ENCODE measurements at regions not wholly inside any gene's neighbourhood (a gene's known extent, or its start where the extent isn't known, plus 50 kb on each side); places are given as distances from the start of the nearest gene placed in this dataset.

DNA sequence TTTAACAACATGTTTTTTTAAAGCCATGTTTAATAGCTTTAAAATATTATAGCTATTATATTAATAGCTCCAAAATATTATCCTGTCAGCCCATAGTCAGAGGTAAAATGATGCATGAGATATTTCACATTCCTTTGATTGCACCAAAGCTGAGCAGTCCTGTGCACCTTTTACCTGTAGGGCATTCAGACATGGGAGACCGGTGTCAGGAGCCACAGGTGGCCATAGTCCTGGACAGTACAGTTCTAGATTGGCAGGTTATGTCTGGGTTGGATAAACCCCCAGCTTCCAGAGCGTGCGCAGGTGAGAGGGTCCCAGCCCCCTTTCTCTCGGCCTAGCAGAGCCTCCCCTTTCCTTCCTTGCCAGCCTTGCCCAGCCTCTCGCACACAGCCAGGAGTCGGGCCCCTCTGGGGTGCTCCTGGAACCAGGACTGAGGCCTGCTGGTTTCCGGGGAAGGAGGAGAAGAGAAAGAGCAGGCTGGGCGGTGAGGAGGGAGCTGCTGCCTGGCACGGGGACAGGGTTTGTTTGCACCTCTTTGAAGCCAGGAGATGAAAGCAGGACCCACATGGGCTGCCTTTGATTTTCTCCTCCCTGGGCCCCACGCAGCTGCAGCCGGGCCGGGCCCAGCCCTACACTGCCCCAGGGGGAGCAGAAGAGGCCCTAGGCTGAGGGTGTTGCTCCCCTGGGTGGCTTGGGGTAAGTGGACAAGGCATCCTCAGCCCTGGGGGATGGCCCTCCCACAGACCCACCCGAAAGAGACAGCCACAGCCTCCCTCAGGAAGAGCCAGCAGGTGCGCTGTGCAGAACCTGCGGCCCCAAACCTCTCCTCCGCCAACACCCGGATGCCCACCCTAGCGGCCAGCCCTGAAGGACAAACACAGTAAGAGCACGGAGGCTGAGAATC lies 75.2 kb upstream of the TARDBP start:
- TF ChIP-seq, protein P1, sequence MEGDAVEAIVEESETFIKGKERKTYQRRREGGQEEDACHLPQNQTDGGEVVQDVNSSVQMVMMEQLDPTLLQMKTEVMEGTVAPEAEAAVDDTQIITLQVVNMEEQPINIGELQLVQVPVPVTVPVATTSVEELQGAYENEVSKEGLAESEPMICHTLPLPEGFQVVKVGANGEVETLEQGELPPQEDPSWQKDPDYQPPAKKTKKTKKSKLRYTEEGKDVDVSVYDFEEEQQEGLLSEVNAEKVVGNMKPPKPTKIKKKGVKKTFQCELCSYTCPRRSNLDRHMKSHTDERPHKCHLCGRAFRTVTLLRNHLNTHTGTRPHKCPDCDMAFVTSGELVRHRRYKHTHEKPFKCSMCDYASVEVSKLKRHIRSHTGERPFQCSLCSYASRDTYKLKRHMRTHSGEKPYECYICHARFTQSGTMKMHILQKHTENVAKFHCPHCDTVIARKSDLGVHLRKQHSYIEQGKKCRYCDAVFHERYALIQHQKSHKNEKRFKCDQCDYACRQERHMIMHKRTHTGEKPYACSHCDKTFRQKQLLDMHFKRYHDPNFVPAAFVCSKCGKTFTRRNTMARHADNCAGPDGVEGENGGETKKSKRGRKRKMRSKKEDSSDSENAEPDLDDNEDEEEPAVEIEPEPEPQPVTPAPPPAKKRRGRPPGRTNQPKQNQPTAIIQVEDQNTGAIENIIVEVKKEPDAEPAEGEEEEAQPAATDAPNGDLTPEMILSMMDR (IDR thresholded peaks at IDR 0.05) = no peak
- no peak for TF ChIP-seq POLR2AphosphoS5 (IDR thresholded peaks at IDR 0.05)
- TF ChIP-seq POLR2A (IDR thresholded peaks at IDR 0.05; ENCODE audit: low read depth) = no peak
- no peak for TF ChIP-seq EP300 (IDR thresholded peaks at IDR 0.05)

Data from esophagus muscularis mucosa (tissue), 4 donors.